HEK293T (cell line): ENCODE measurements at regions not wholly inside any gene's neighbourhood (a gene's known extent, or its start where the extent isn't known, plus 50 kb on each side); places are given as distances from the start of the nearest gene placed in this dataset.
A peak's percentile ranks its signal among the peaks of the same experiment; 100 is the strongest.
"Not testable (repeated sequence)": the region's sequence is repeated elsewhere in the genome, so short reads cannot be mapped to it uniquely, and the experiment has no call there.

Experiments used
- CTCF ChIA-PET: fragments of 350-600 bp; formaldehyde crosslinking; extraction: SDS; loops from one replicate; lab custom pipeline; 2021; ENCODE audit warnings: antibody characterized with exemption, inconsistent platforms; lab: Yijun Ruan, JAX
- POLR2A ChIA-PET: fragments of 350-600 bp; formaldehyde crosslinking; extraction: SDS; loops from one replicate; lab custom pipeline; 2020; ENCODE audit warnings: antibody characterized with exemption, inconsistent platforms; lab: Yijun Ruan, JAX
- DNase-seq: peaks from one replicate; pipeline ENCODE4 v3.0.0; 2012; ENCODE audit warnings: mixed read lengths; ENCODE audit errors: extremely low spot score
- ARNT ChIP-seq: fragments of 450-650 bp; IDR thresholded peaks from 2 replicates; pipeline ENCODE4 v1.6.1; 2017; ENCODE audit warnings: mild to moderate bottlenecking
- BHLHE40 ChIP-seq: fragments of 450-650 bp; IDR thresholded peaks from 2 replicates; pipeline ENCODE4 v1.6.1; 2016; ENCODE audit warnings: mild to moderate bottlenecking, moderate library complexity, borderline replicate concordance
- CTBP1 ChIP-seq: fragments of 450-650 bp; IDR thresholded peaks from 2 replicates; pipeline ENCODE4 v1.6.1; 2016; ENCODE audit warnings: borderline replicate concordance
- FOXA1 ChIP-seq: fragments of 450-650 bp; IDR thresholded peaks from 2 replicates; pipeline ENCODE4 v1.6.1; 2016; ENCODE audit warnings: mild to moderate bottlenecking
- FOXK2 ChIP-seq: fragments of 450-650 bp; IDR thresholded peaks from 2 replicates; pipeline ENCODE4 v1.6.1; 2016; ENCODE audit warnings: mild to moderate bottlenecking
- FOXM1 ChIP-seq: fragments of 450-650 bp; IDR thresholded peaks from 2 replicates; pipeline ENCODE4 v1.6.1; 2017; ENCODE audit warnings: mild to moderate bottlenecking, borderline replicate concordance
- HDGF ChIP-seq: fragments of 450-650 bp; IDR thresholded peaks from 2 replicates; pipeline ENCODE4 v1.6.1; 2017; ENCODE audit warnings: antibody characterized with exemption, borderline replicate concordance
- L3MBTL2 ChIP-seq: fragments of 450-650 bp; conservative IDR thresholded peaks from 2 replicates; pipeline ENCODE4 v1.6.1; 2016; ENCODE audit warnings: mild to moderate bottlenecking
- LEF1 ChIP-seq: fragments of 450-650 bp; IDR thresholded peaks from 2 replicates; pipeline ENCODE4 v1.6.1; 2017; ENCODE audit warnings: mild to moderate bottlenecking, borderline replicate concordance
- NFRKB ChIP-seq: fragments of 450-650 bp; IDR thresholded peaks from 2 replicates; pipeline ENCODE4 v1.6.1; 2016; ENCODE audit warnings: mild to moderate bottlenecking, moderate library complexity
- SP1 ChIP-seq: fragments of 450-650 bp; IDR thresholded peaks from 2 replicates; pipeline ENCODE4 v1.6.1; 2017
- SUZ12 ChIP-seq: fragments of 450-650 bp; IDR thresholded peaks from 2 replicates; pipeline ENCODE4 v1.6.1; 2016; ENCODE audit warnings: mild to moderate bottlenecking
- TARDBP ChIP-seq: fragments of 450-650 bp; IDR thresholded peaks from 2 replicates; pipeline ENCODE4 v1.6.1; 2016
- ZNF384 ChIP-seq: fragments of 450-650 bp; IDR thresholded peaks from 2 replicates; pipeline ENCODE4 v1.6.1; 2016
- TF ChIP-seq, protein P1 (sequence below): fragments of 450-650 bp; IDR thresholded peaks from 2 replicates; pipeline ENCODE4 v1.6.1; 2016

DNA sequence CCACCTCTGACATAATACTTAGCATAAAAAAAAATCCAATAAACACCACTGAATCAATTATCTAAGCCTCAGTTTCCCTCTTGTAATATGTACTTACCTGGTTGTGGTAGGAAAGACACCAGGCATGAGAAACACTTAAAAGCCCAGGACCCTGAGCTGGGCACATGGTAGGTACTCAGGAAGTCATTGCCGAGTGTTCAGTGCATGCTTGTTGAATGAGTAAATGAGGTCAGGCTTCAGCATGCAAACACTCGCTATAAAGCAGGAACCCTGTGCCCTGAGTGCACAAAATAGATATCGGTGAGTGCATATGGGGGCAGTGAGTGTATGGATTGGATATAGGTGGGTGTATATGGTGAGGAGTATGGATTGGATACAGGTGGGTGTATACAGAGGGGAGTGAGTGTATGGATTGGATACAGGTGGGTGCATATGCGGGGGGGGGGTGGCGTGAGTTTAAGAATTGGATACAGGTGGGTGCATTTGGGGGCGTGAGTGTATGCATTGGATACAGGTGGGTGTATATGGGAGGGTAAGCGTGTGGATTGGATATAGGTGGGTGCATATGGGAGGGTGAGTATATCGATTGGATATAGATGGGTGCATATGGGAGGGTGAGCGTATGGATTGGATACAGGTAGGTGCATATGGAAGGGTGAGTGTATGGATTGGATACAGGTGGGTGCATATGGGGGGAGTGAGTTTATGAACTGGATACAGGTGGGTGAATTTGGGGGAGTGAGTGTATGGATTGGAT lies 194.3 kb upstream of the MSX2 start:
- CTCF ChIA-PET: no interaction called here
- TF ChIP-seq ZNF384 (no peak), LEF1 (no peak), HDGF (no peak), TARDBP (no peak), FOXA1 (no peak), SP1 (no peak)
- POLR2A ChIA-PET: interaction anchor here (0.6 kb wide), 1 partner anchor 10 kb away, joined by 3 read pairs; no protein-coding TSS in a partner anchor
- no peak for DNase-seq

- POLR2A ChIA-PET: interaction anchor here (0.6 kb wide), 1 partner anchor 17 kb away, joined by 3 read pairs; no protein-coding TSS in a partner anchor
- CTCF ChIA-PET: interaction anchor here (0.7 to 1.6 kb wide), 2 partner anchors 112 to 214 kb away, joined by 4 read pairs; no protein-coding TSS in a partner anchor
- no peak for TF ChIP-seq FOXK2
- TF ChIP-seq BHLHE40: no peak
- TF ChIP-seq L3MBTL2: no peak
- TF ChIP-seq SUZ12: no peak
- TF ChIP-seq ZNF384: no peak
- no peak for TF ChIP-seq LEF1
- TF ChIP-seq NFRKB: no peak
- no peak for TF ChIP-seq SP1
- peak; percentile 63; the same call in 1 of the 2 replicates for TF ChIP-seq CTBP1
- TF ChIP-seq, protein P1, sequence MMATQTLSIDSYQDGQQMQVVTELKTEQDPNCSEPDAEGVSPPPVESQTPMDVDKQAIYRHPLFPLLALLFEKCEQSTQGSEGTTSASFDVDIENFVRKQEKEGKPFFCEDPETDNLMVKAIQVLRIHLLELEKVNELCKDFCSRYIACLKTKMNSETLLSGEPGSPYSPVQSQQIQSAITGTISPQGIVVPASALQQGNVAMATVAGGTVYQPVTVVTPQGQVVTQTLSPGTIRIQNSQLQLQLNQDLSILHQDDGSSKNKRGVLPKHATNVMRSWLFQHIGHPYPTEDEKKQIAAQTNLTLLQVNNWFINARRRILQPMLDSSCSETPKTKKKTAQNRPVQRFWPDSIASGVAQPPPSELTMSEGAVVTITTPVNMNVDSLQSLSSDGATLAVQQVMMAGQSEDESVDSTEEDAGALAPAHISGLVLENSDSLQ: peak; percentile 21; the same call in 1 of the 2 replicates
- TF ChIP-seq ARNT: no peak
Observed at GRCh38 chr5:174531782-174532191, 192.6 kb upstream of the MSX2 start.

GRCh38 chr5:174532455-174533453 lies 191.6 kb upstream of the MSX2 start:
- TF ChIP-seq NFRKB (no peak), SUZ12 (no peak), CTBP1 (peak; percentile 57; the same call in 1 of the 2 replicates), L3MBTL2 (peak; percentile 60), FOXA1 (no peak), SP1 (no peak), BHLHE40 (no peak), FOXM1 (no peak), TARDBP (no peak)
- TF ChIP-seq, protein P1: peak; percentile 43; the same call in 1 of the 2 replicates
- CTCF ChIA-PET: interaction anchor here (0.7 to 1.6 kb wide), 2 partner anchors 113 to 215 kb away, joined by 4 read pairs; no protein-coding TSS in a partner anchor
- DNase-seq: peak; percentile 93
- POLR2A ChIA-PET: interaction anchor here (0.8 to 2.8 kb wide), 4 partner anchors 13 to 218 kb away, joined by 3 to 12 read pairs (median 4); no protein-coding TSS in a partner anchor

More at GRCh38 chr5:174531782-174532191, 192.6 kb upstream of the MSX2 start:
- no peak for DNase-seq

GRCh38 chr5:174533751-174534241 lies 190.6 kb upstream of the MSX2 start:
- ChIA-PET POLR2A (interaction anchor here (2.8 kb wide), 1 partner anchor 30 kb away, joined by 12 read pairs; no protein-coding TSS in a partner anchor), CTCF (no interaction called here)
- no peak for DNase-seq
- no peak for TF ChIP-seq ZNF384
- 0 out of 2 replicates have a peak, but pooled peaks have one; percentile 21 for TF ChIP-seq CTBP1

GRCh38 chr5:174535669-174536068 lies 188.7 kb upstream of the MSX2 start:
- POLR2A ChIA-PET: no interaction called here
- DNase-seq: no peak

GRCh38 chr5:174539823-174540222 lies 184.6 kb upstream of the MSX2 start:
- CTCF ChIA-PET, DNase-seq: not testable (repeated sequence)

More at GRCh38 chr5:174535669-174536068, 188.7 kb upstream of the MSX2 start:
- CTCF ChIA-PET: interaction anchor here (1.7 kb wide), 1 partner anchor 46 kb away, joined by 5 read pairs; no protein-coding TSS in a partner anchor
- no peak for TF ChIP-seq LEF1
- TF ChIP-seq SUZ12: no peak
- TF ChIP-seq, protein P1: 0 out of 2 replicates have a peak, but pooled peaks have one; percentile 17
- TF ChIP-seq L3MBTL2: no peak

More at GRCh38 chr5:174539823-174540222, 184.6 kb upstream of the MSX2 start:
- POLR2A ChIA-PET: not testable (repeated sequence)
